A549 (cell line): ENCODE measurements at regions not wholly inside any gene's neighbourhood (a gene's known extent, or its start where the extent isn't known, plus 50 kb on each side); places are given as distances from the start of the nearest gene placed in this dataset.

Experiments used
- CHD4 ChIP-seq: fragments of 200-600 bp; sonication (generic); IDR thresholded peaks from 2 replicates; pipeline ENCODE4 v1.6.1; 2016; ENCODE audit warnings: antibody characterized with exemption, mild to moderate bottlenecking, borderline replicate concordance
- EHMT2 ChIP-seq: fragments of 200-600 bp; sonication (generic); IDR thresholded peaks from 2 replicates; pipeline ENCODE4 v1.6.1; 2016; ENCODE audit warnings: antibody characterized with exemption, low read depth, mild to moderate bottlenecking, moderate library complexity
- ESRRA ChIP-seq: fragments of 150-350 bp; IDR thresholded peaks from 2 replicates; pipeline ENCODE4 v1.6.1; 2014; ENCODE audit warnings: mild to moderate bottlenecking, low read length, borderline replicate concordance
- JUN ChIP-seq, 2 experiments: fragments of >200 bp; sonication (Bioruptor Twin); formaldehyde crosslinking; IDR thresholded peaks; 2 replicates in 1 of 2; 3 replicates in 1 of 2; pipeline ENCODE4 v1.6.1; 2016 to 2017
- JUNB ChIP-seq: fragments of >200 bp; sonication (Bioruptor Twin); formaldehyde crosslinking; IDR thresholded peaks from 2 replicates; pipeline ENCODE4 v1.6.1; 2016
- KDM5A ChIP-seq: fragments of 200-600 bp; sonication (generic); IDR thresholded peaks from 2 replicates; pipeline ENCODE4 v1.6.1; 2016; ENCODE audit warnings: antibody characterized with exemption, mild to moderate bottlenecking
- MAFK ChIP-seq: fragments of 450-650 bp; IDR thresholded peaks from 2 replicates; pipeline ENCODE4 v1.6.1; 2014; ENCODE audit not compliant: partially characterized antibody
- MAZ ChIP-seq: fragments of 150-350 bp; IDR thresholded peaks from 2 replicates; pipeline ENCODE4 v1.6.1; 2014; ENCODE audit warnings: antibody characterized with exemption, low read depth, low read length, borderline replicate concordance
- NFE2L2 ChIP-seq: fragments of 150-350 bp; conservative IDR thresholded peaks from 2 replicates; pipeline ENCODE4 v1.6.1; 2014; ENCODE audit warnings: low read length
- POLR2A ChIP-seq: IDR thresholded peaks from 2 replicates; pipeline ENCODE4 v1.6.1; 2012; ENCODE audit warnings: mild to moderate bottlenecking, low read length
- RAD21 ChIP-seq, 2 experiments: fragments of >200 bp in 1 of 2; sonication (Bioruptor Twin) in 1 of 2; formaldehyde crosslinking in 1 of 2; IDR thresholded peaks in 1 of 2; conservative IDR thresholded peaks in 1 of 2; 2 replicates in 1 of 2; 3 replicates in 1 of 2; pipeline ENCODE4 v1.6.1; 2012 to 2018; ENCODE audit warnings: inconsistent platforms in 1 of 2
- SREBF2 ChIP-seq: fragments of 450-650 bp; IDR thresholded peaks from 2 replicates; pipeline ENCODE4 v1.6.1; 2014; ENCODE audit warnings: mild to moderate bottlenecking, moderate library complexity
- TF ChIP-seq, protein P1 (sequence below): fragments of >200 bp; sonication (Bioruptor Twin); formaldehyde crosslinking; IDR thresholded peaks from 3 replicates; pipeline ENCODE4 v1.5.1; 2016
- TF ChIP-seq, protein P2 (sequence below): fragments of 200-600 bp; sonication (generic); IDR thresholded peaks from 2 replicates; pipeline ENCODE4 v1.6.1; 2016; ENCODE audit warnings: antibody characterized with exemption, mild to moderate bottlenecking, moderate library complexity

DNA sequence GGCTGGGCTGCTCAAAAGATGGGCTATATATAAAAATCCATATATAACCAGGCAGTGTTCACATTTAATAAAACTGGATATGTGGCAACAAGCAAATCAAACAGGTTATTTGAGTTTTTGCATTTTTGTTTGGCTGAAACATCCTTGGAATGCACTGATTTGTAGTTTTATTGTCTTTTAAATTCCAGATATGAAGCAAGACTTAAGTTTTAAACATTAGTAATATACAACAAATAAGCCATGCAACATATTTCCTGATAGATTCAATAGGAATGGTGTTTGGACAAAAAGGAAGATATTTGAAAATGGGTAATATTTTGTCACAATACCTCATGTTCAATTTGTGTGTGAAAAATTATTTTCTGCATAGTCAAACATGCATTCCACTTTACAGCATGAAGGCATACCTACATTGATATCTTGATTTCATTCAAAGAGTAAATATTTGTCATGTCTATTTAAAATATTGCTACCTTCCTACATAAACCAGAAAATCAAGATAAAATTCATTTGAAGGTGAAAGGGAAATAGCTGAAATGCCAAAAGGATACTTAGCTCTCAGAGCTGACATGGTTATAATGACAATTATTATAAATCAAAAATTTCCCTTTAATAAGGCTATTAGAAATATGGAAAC lies 132.3 kb upstream of the NETO1 start:
- TF ChIP-seq, protein P1, sequence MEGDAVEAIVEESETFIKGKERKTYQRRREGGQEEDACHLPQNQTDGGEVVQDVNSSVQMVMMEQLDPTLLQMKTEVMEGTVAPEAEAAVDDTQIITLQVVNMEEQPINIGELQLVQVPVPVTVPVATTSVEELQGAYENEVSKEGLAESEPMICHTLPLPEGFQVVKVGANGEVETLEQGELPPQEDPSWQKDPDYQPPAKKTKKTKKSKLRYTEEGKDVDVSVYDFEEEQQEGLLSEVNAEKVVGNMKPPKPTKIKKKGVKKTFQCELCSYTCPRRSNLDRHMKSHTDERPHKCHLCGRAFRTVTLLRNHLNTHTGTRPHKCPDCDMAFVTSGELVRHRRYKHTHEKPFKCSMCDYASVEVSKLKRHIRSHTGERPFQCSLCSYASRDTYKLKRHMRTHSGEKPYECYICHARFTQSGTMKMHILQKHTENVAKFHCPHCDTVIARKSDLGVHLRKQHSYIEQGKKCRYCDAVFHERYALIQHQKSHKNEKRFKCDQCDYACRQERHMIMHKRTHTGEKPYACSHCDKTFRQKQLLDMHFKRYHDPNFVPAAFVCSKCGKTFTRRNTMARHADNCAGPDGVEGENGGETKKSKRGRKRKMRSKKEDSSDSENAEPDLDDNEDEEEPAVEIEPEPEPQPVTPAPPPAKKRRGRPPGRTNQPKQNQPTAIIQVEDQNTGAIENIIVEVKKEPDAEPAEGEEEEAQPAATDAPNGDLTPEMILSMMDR, result no peak
- TF ChIP-seq NFE2L2 (no peak), POLR2A (no peak), ESRRA (no peak), RAD21 (conservative IDR thresholded peaks at IDR 0.05 in 1 of 2, IDR thresholded peaks at IDR 0.05 in 1 of 2) (no peak), JUN (IDR thresholded peaks at IDR 0.05) (no peak), MAZ (no peak), CHD4 (no peak), EHMT2 (no peak), KDM5A (no peak), JUNB (no peak), MAFK (no peak), SREBF2 (no peak)
- TF ChIP-seq, protein P2, sequence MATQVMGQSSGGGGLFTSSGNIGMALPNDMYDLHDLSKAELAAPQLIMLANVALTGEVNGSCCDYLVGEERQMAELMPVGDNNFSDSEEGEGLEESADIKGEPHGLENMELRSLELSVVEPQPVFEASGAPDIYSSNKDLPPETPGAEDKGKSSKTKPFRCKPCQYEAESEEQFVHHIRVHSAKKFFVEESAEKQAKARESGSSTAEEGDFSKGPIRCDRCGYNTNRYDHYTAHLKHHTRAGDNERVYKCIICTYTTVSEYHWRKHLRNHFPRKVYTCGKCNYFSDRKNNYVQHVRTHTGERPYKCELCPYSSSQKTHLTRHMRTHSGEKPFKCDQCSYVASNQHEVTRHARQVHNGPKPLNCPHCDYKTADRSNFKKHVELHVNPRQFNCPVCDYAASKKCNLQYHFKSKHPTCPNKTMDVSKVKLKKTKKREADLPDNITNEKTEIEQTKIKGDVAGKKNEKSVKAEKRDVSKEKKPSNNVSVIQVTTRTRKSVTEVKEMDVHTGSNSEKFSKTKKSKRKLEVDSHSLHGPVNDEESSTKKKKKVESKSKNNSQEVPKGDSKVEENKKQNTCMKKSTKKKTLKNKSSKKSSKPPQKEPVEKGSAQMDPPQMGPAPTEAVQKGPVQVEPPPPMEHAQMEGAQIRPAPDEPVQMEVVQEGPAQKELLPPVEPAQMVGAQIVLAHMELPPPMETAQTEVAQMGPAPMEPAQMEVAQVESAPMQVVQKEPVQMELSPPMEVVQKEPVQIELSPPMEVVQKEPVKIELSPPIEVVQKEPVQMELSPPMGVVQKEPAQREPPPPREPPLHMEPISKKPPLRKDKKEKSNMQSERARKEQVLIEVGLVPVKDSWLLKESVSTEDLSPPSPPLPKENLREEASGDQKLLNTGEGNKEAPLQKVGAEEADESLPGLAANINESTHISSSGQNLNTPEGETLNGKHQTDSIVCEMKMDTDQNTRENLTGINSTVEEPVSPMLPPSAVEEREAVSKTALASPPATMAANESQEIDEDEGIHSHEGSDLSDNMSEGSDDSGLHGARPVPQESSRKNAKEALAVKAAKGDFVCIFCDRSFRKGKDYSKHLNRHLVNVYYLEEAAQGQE, result no peak
